VCaP (cell line): ENCODE measurements at regions not wholly inside any gene's neighbourhood (a gene's known extent, or its start where the extent isn't known, plus 50 kb on each side); places are given as distances from the start of the nearest gene placed in this dataset.

Experiments
- H3K27ac ChIP-seq: fragments of 450-650 bp; 2 replicates; pipeline ENCODE4 v1.5.1; 2017
- TF ChIP-seq, protein P1 (sequence below): fragments of 450-650 bp; conservative IDR thresholded peaks from 2 replicates; pipeline ENCODE4 v1.5.1; 2017; ENCODE audit warnings: mild to moderate bottlenecking, moderate library complexity

DNA sequence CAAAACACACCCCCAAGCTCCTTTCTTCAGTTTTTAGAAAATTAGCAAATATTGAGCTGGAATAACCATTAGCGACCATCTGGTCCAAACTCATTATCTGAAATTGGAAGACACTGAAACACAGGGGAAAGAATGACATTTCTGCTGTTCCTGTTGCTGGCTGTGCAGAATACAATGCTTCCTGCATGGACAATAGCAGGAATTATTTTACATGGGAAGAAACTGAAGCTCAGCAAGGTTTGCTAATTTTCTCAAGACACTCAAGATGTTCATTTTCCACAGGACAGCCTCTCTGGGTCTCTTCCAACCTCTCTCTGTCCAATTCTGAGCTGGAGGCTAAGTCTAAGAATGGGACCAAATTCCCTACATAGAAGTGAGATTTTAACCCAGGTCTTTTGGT lies 81.9 kb upstream of the TNS3 start:
- no peak overlapping the region for H3K27ac ChIP-seq
- TF ChIP-seq, protein P1, sequence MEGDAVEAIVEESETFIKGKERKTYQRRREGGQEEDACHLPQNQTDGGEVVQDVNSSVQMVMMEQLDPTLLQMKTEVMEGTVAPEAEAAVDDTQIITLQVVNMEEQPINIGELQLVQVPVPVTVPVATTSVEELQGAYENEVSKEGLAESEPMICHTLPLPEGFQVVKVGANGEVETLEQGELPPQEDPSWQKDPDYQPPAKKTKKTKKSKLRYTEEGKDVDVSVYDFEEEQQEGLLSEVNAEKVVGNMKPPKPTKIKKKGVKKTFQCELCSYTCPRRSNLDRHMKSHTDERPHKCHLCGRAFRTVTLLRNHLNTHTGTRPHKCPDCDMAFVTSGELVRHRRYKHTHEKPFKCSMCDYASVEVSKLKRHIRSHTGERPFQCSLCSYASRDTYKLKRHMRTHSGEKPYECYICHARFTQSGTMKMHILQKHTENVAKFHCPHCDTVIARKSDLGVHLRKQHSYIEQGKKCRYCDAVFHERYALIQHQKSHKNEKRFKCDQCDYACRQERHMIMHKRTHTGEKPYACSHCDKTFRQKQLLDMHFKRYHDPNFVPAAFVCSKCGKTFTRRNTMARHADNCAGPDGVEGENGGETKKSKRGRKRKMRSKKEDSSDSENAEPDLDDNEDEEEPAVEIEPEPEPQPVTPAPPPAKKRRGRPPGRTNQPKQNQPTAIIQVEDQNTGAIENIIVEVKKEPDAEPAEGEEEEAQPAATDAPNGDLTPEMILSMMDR = no peak

DNA sequence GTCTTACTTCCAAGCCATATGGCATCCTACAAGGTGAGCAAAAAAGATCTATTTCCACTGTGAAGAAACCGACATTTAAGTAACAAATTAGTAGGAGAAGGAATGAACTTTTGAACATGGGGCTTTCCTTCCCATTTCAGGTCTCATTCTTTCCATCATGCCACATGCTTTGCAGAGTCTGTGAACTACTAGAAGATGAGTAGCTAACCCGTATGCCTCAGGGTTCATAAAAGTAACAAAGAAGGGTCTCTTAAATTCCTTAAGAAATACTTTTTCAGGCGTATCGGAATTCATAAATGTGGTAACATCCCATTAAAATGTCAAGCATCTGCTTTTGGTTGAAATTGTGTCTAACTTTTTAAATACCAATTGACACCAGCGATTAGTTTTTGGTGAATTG lies 81.3 kb upstream of the TNS3 start:
- TF ChIP-seq, protein P1 = no peak
- H3K27ac ChIP-seq = no peak overlapping the region

DNA sequence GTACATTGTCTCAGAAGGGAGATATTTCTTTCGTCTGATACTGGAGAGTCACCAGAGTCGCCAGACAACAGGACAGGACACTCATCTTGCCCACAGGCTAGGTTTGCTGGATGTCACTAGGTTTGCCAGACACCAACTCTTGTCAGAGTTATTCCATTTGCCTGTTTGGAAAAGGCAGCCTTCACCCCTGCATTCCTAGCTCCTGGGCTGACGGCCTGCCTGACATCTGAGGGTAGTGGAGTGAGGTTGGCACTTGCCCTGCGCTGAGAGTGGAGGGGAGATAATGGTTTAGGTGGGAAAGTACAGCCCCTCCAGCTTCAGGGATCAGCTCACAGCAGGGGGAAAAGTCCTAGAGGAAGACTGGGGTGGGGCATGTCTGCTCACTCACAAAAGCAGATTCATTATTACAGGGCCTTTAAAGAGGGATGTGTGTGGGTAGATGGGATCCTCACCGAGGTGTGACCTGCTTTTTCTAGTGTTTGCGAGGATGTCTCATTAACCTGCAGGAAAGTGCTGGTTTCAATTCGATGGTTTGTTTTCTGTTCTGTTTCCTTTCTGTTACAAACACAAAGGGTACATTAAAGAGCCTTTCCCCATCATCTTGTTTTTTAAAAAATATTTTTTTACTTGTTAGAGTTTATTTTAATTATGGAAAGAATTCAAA lies 79.3 kb upstream of the TNS3 start:
- H3K27ac ChIP-seq = no peak overlapping the region
- TF ChIP-seq, protein P1 = no peak

DNA sequence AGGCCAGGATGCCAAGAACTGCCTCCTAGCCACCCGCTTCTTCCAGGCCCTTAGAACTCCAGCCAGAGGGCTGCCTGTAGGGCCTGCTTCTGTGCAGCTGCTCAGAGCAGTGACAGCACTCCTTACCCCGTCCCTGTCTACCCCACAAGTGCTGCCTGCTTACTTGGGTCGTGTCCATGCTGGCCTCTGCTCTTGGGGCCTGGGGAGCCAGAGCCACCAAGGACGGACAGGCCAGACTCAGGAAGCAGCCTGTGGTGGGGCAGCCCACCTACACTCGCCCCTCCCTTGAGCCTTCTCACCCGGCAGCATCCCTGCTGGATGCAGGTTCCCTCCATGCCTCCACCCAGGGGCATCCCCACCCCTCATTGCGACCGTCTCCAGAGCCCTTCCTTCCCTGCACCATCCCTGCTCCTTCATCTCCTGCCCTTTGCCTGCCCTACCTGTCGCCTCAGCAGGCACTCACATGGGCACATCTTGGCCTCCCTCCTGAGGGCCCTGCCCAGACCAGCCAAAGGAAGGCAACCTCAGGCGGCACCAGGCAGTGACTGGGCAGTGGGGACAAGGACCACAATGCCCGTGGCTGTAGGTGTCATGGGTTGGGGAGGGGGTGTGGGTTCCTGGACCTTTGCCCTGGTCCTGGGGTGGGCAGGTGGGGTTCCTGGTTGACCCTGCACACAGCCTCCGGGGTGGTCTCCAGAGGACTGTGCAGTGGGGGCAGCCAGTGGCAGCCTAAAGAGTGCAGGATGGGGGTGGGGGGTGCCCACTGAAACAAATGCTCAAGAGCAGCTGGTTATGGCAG lies 78.0 kb upstream of the TNS3 start:
- TF ChIP-seq, protein P1 = no peak
- no peak overlapping the region for H3K27ac ChIP-seq

DNA sequence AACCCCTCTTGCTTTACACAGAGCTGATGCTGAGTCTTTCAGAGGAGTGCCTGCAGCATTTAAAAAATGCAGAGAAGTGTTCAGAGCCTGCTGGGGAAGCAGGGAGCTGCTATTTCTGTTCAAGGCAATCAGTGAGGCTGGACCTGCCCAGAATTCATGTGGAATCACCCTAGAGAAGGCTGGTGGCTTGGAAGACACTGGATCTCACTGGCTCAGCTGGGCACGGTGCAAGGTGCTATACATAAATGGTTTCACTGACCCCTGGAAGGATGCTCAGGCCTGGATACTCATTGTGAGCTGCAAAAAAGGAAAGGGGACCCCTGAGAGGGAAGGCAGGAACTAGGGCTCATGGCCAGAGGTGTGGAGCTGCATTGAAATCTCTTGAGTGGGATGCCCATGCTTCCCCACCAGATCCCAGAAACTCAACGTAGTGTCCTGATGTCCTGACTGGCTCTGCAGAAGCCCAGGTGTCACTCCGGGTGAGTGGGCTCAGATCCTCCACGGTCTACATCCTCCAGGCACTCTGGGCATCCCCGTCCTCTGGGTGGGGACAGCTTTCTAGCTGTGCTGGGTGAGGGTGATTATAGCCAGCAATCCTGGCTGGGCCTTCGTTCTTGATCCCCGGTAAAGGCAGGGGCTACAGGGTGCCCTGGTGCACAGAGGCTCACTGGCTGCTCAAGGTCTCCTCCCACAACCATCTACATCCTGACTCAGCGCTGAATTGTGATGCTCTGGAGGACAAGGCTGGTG lies 77.2 kb upstream of the TNS3 start:
- H3K27ac ChIP-seq = no peak overlapping the region
- TF ChIP-seq, protein P1 = no peak

DNA sequence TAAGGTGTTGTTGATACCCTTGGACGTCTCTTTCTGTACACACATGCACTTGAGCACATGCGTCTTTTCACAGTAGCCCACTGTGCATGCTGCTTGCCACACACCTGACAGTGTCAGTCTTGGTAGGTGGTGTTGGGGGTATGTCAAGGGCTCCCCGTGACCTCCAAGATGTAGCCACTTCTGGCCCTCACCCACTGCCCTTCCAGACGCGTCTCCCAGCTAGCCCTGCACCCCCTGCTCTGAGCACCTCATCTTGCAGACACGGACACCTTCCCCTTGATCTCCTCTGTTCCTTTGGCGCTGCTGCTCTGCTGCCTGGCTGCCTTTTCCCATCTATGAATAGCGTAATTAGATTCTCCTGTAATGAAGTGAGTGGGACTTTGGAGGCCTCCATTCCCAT lies 75.2 kb upstream of the TNS3 start:
- TF ChIP-seq, protein P1 = no peak

DNA sequence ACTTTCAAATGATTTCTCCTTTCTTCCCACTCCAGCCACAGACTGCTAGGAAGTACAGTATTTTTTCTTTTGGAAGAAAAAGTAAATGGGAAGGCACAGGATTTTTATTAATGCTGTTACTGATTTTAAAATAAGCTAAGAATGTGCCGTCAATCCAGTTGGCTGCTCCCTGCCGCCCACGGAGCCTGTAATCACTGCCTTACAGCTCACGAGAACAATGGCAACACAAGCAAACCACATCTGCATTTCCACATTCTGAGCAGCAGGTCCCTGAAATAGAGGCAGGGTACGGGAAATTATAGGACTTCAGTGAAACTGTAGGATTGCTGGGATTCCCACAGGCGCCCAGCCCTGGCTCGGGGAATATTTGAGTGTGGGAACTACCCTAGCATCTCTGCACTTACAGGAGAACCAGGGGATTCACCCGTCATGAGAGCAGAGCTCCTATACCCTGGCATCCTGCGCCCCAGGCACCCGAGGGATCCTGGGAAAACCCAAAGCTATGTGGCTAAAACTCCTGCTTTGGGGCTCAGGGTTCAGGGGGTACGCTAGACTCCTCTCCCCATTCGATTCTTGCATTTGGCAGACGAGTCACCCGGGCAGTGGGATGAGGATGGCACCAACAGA lies 72.9 kb upstream of the TNS3 start:
- TF ChIP-seq, protein P1 = no peak
- peak overlapping the region; percentile 57 for H3K27ac ChIP-seq

More for the DNA sequence above, 75.2 kb upstream of the TNS3 start:
- H3K27ac ChIP-seq = no peak overlapping the region
